Body of pancreas (tissue), 4 donors: ENCODE measurements at regions not wholly inside any gene's neighbourhood (a gene's known extent, or its start where the extent isn't known, plus 50 kb on each side); places are given as distances from the start of the nearest gene placed in this dataset.

Source experiments
- POLR2A ChIP-seq, 3 donors: fragments of 450-650 bp; IDR thresholded peaks; one replicate each; pipeline ENCODE4 v1.6.1; 2016; ENCODE audit warnings: antibody characterized with exemption in 3 of 3, mild to moderate bottlenecking in 2 of 3
- TF ChIP-seq, protein P1 (sequence below), 7 experiments: fragments of 450-650 bp in 4 of 7; fragments of 200-600 bp in 3 of 7; sonication (generic) in 3 of 7; IDR thresholded peaks; one replicate each; pipeline ENCODE4 v1.5.1; 2016 to 2019; ENCODE audit warnings: antibody characterized with exemption in 7 of 7

DNA sequence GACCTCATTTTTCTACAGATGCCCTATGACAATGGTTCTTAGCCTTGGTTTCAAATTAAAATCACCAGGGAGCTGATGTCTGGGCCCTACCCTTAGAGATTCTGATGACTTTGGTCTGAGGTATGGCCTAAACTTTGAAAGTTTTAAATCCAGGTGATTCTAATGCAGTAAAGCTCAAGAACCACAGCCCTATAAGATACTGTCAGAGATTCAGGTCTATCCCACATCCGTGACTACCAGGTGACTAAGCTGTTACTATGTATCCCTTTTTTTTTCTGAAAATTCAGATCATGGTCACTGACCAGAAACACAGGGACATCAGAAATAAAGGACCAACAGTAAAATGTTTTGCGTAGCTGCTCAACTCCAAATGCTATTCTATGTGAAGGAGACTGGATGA, 148.8 kb upstream of the BMP4 start:
- TF ChIP-seq, protein P1, sequence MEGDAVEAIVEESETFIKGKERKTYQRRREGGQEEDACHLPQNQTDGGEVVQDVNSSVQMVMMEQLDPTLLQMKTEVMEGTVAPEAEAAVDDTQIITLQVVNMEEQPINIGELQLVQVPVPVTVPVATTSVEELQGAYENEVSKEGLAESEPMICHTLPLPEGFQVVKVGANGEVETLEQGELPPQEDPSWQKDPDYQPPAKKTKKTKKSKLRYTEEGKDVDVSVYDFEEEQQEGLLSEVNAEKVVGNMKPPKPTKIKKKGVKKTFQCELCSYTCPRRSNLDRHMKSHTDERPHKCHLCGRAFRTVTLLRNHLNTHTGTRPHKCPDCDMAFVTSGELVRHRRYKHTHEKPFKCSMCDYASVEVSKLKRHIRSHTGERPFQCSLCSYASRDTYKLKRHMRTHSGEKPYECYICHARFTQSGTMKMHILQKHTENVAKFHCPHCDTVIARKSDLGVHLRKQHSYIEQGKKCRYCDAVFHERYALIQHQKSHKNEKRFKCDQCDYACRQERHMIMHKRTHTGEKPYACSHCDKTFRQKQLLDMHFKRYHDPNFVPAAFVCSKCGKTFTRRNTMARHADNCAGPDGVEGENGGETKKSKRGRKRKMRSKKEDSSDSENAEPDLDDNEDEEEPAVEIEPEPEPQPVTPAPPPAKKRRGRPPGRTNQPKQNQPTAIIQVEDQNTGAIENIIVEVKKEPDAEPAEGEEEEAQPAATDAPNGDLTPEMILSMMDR (IDR thresholded peaks at IDR 0.05): no peak
- TF ChIP-seq POLR2A (IDR thresholded peaks at IDR 0.05): no peak
